Stimulated activated naive CD4-positive, alpha-beta T cell treated with Interleukin-2 at 50 U/mL for 16 hours (primary cell): ENCODE measurements at regions not wholly inside any gene's neighbourhood (a gene's known extent, or its start where the extent isn't known, plus 50 kb on each side); places are given as distances from the start of the nearest gene placed in this dataset.
"Not testable (repeated sequence)": the region's sequence is repeated elsewhere in the genome, so short reads cannot be mapped to it uniquely, and the experiment has no call there.

Experiments
- DNase-seq: peaks from one replicate; lab custom pipeline; 2025; lab: John Stamatoyannopoulos, UW

GRCh38 chr11:115630214-115630613 is 126.0 kb upstream of the CADM1 start:
- no peak for DNase-seq

- DNase-seq, result no peak
Observed at GRCh38 chr11:115629456-115630015, 125.3 kb upstream of the CADM1 start.

- no peak for DNase-seq
Observed at GRCh38 chr11:115627666-115628460, 123.6 kb upstream of the CADM1 start.

- no peak for DNase-seq
Observed at GRCh38 chr11:115627071-115627470, 122.9 kb upstream of the CADM1 start.

- no peak for DNase-seq
Observed at GRCh38 chr11:115626414-115626813, 122.2 kb upstream of the CADM1 start.

- DNase-seq, result no peak
Observed at GRCh38 chr11:115625502-115625901, 121.3 kb upstream of the CADM1 start.

- DNase-seq, result no peak
Observed at GRCh38 chr11:115624065-115624464, 119.8 kb upstream of the CADM1 start.

GRCh38 chr11:115623021-115623451 is 118.8 kb upstream of the CADM1 start:
- no peak for DNase-seq

- no peak for DNase-seq
Observed at GRCh38 chr11:115618428-115618827, 114.2 kb upstream of the CADM1 start.

- DNase-seq, result no peak
Observed at GRCh38 chr11:115617767-115618166, 113.6 kb upstream of the CADM1 start.

- no peak for DNase-seq
Observed at GRCh38 chr11:115616971-115617370, 112.8 kb upstream of the CADM1 start.

- no peak for DNase-seq
Observed at GRCh38 chr11:115613986-115614632, 109.9 kb upstream of the CADM1 start.

GRCh38 chr11:115613004-115613403 is 108.8 kb upstream of the CADM1 start:
- no peak for DNase-seq

GRCh38 chr11:115612046-115612730 is 108.0 kb upstream of the CADM1 start:
- DNase-seq, result no peak

- no peak for DNase-seq
Observed at GRCh38 chr11:115611343-115611742, 107.1 kb upstream of the CADM1 start.

- no peak for DNase-seq
Observed at GRCh38 chr11:115610908-115611307, 106.7 kb upstream of the CADM1 start.

GRCh38 chr11:115610234-115610633 is 106.0 kb upstream of the CADM1 start:
- not testable (repeated sequence) for DNase-seq

GRCh38 chr11:115608976-115609375 is 104.8 kb upstream of the CADM1 start:
- DNase-seq, result no peak

GRCh38 chr11:115607621-115608221 is 103.5 kb upstream of the CADM1 start:
- DNase-seq, result no peak

GRCh38 chr11:115606498-115607220 is 102.4 kb upstream of the CADM1 start:
- DNase-seq, result no peak

- DNase-seq, result no peak
Observed at GRCh38 chr11:115605871-115606497, 101.8 kb upstream of the CADM1 start.
